Type B pancreatic cell (in vitro differentiated cells): ENCODE measurements at regions not wholly inside any gene's neighbourhood (a gene's known extent, or its start where the extent isn't known, plus 50 kb on each side); places are given as distances from the start of the nearest gene placed in this dataset.

Experiments used
- DNase-seq: peaks from one replicate; pipeline ENCODE4 v3.0.0; 2021; ENCODE audit warnings: mixed read lengths; ENCODE audit not compliant: unreplicated experiment; ENCODE audit errors: extremely low spot score
- H3K27ac Mint-ChIP-seq: 2 replicates; pipeline ENCODE4 v1.8.0; 2021; ENCODE audit warnings: mild to moderate bottlenecking, mixed read lengths
- H3K27me3 Mint-ChIP-seq: 2 replicates; pipeline ENCODE4 v1.8.0; 2021; ENCODE audit warnings: mixed read lengths
- H3K36me3 Mint-ChIP-seq: 2 replicates; pipeline ENCODE4 v1.8.0; 2021; ENCODE audit warnings: mixed read lengths
- H3K4me1 Mint-ChIP-seq: one replicate; pipeline ENCODE4 v1.8.0; 2021; ENCODE audit warnings: mixed read lengths; ENCODE audit not compliant: unreplicated experiment
- H3K4me3 Mint-ChIP-seq: 2 replicates; pipeline ENCODE4 v1.8.0; 2021; ENCODE audit warnings: mild to moderate bottlenecking, mixed read lengths
- H3K9me3 Mint-ChIP-seq: 2 replicates; pipeline ENCODE4 v1.8.0; 2021; ENCODE audit warnings: mixed read lengths
- TF ChIP-seq, protein P1 (sequence below): fragments of 200-600 bp; sonication (generic); conservative IDR thresholded peaks from 2 replicates; pipeline ENCODE4 v1.5.0; 2021; ENCODE audit warnings: antibody characterized with exemption, mild to moderate bottlenecking

DNA sequence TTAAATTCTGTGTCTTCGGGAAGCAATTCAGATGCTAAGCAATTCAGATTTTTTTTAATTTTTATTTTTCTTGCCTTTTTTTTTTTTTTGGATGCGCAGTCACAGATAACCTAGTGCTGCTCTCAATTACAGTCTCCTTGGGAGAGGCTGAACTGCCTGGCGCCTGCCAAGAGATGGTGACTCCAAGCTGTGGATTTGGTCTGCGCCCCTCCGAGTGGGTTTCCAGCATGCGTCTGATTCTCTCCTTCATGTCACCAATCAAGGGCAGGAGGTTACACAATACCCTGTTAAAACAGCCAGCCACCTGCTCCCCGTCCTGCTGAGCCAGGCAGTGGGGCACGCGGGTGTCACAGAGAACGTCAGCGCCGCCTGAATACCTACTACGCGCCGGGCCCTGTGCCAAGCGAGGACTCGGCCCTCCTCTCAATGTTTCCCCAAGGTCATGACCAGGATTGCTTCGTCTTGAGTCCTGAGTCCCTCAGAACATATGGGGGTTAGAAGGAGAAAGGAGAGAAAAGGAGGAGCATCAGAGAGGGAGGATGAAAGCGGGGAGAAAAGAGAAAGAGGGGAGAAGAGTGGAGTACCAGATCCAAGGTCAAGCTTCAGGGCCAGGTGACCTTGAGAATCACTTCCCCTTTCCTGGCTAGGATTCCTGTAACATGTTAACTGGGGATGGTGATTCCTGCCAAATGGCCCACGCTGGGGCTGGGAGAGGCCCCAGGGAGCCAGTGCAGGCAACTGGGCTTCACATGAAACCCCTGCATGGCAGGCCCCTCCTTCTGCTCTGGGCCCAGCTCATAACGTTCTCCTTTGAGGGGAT lies 213.6 kb downstream of the URI1 start:
- H3K36me3 Mint-ChIP-seq = no peaks in the 10 kb centered on the region
- peaks cover 35% of the 10 kb centered on the region for H3K27me3 Mint-ChIP-seq
- no peaks in the 10 kb centered on the region for H3K9me3 Mint-ChIP-seq
- no peaks in the 10 kb centered on the region for H3K4me1 Mint-ChIP-seq
- TF ChIP-seq, protein P1, sequence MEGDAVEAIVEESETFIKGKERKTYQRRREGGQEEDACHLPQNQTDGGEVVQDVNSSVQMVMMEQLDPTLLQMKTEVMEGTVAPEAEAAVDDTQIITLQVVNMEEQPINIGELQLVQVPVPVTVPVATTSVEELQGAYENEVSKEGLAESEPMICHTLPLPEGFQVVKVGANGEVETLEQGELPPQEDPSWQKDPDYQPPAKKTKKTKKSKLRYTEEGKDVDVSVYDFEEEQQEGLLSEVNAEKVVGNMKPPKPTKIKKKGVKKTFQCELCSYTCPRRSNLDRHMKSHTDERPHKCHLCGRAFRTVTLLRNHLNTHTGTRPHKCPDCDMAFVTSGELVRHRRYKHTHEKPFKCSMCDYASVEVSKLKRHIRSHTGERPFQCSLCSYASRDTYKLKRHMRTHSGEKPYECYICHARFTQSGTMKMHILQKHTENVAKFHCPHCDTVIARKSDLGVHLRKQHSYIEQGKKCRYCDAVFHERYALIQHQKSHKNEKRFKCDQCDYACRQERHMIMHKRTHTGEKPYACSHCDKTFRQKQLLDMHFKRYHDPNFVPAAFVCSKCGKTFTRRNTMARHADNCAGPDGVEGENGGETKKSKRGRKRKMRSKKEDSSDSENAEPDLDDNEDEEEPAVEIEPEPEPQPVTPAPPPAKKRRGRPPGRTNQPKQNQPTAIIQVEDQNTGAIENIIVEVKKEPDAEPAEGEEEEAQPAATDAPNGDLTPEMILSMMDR = no peak
- DNase-seq = no peak
- H3K4me3 Mint-ChIP-seq = no peak overlapping the region
- no peak overlapping the region for H3K27ac Mint-ChIP-seq

DNA sequence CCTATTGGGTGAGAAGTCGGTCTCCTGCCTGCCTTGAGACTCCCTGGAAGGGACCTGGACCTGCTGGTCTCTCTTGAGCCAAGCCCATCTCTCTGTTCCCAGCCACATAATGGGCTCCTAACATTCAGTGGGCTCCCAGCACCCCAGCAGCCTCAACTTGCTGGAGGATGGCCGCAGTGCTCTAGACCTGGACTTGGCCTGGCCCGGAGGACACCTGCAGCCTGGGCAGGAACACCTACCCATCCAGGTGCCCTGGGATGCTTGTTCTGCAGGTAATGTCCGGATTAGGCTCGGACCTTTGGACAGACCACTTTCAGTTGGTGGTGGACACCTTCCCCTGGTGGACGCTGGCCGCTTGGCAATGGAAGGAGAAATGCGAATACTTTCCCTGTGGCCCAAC lies 214.6 kb downstream of the URI1 start:
- DNase-seq = no peak
- Mint-ChIP-seq H3K27ac (no peak overlapping the region), H3K27me3 (peaks cover 34% of the 10 kb centered on the region), H3K9me3 (no peaks in the 10 kb centered on the region), H3K4me3 (no peak overlapping the region), H3K36me3 (no peaks in the 10 kb centered on the region), H3K4me1 (no peaks in the 10 kb centered on the region)
- TF ChIP-seq, protein P1 = no peak

DNA sequence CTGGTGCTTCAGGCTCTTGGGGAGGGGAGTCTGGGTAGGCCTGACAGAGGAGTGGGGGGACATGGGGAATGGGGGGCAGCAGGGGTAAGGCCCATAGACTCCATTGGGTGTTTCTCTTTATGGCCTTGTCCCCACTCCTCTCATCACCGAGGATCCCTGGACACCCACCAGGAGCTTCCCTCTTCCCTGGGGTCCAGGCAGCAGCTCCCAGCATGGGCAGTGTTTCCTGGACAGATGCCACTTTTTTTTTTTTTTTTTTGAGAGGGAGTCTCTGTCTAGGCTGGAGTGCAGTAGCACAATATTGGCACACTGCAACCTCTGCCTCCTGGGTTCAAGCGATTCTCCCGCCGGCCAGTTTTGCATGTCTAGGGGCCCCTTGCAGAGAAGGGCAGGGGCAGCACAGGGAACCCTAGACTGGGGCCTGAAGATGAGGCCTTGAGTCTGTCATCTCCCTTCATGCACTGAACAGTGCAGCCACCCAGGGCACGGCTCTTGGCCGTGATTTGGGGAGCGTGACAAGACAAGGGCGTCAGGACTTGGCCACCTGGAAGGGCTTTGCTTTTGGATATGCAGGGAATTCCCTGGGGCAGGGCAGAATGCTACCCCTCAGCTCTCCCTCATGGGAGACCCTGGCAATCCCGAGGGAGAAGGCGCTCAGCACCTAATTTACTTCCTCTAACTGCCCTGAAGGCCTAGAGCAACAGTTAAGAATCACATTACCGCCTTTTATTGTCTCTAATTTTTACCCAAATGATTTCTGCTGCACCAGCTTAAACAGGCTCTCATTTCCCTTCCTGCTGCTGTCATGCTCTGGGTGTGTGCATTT lies 213.9 kb upstream of the ZNF536 start:
- H3K27ac Mint-ChIP-seq = no peak overlapping the region
- H3K4me1 Mint-ChIP-seq = no peaks in the 10 kb centered on the region
- H3K4me3 Mint-ChIP-seq = no peak overlapping the region
- DNase-seq = no peak
- H3K9me3 Mint-ChIP-seq = peaks cover 2% of the 10 kb centered on the region
- H3K36me3 Mint-ChIP-seq = no peaks in the 10 kb centered on the region
- peaks cover 41% of the 10 kb centered on the region for H3K27me3 Mint-ChIP-seq
- TF ChIP-seq, protein P1 = no peak

DNA sequence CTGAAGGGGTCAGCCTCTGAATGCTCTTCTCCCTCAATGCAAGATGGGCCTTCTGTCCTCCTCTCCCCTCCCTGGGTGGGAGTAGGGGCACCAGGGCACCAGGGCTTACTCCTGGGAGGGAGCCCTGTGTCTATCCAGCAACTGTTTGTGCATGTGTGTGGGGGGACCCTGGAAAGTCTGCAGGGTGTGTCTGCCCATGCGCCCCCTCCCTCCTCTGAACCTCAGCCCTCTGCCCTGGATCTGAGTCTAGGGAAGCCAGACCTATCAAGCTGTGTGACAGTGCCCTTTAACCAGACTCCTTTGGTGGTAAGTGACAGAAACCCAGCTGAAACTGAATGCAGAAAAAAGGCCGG lies 213.3 kb upstream of the ZNF536 start:
- DNase-seq = no peak
- no peak overlapping the region for H3K27ac Mint-ChIP-seq
- TF ChIP-seq, protein P1 = no peak
- no peaks in the 10 kb centered on the region for H3K36me3 Mint-ChIP-seq
- H3K27me3 Mint-ChIP-seq = peaks cover 40% of the 10 kb centered on the region
- H3K9me3 Mint-ChIP-seq = peaks cover 4% of the 10 kb centered on the region
- H3K4me1 Mint-ChIP-seq = no peaks in the 10 kb centered on the region
- H3K4me3 Mint-ChIP-seq = no peak overlapping the region

DNA sequence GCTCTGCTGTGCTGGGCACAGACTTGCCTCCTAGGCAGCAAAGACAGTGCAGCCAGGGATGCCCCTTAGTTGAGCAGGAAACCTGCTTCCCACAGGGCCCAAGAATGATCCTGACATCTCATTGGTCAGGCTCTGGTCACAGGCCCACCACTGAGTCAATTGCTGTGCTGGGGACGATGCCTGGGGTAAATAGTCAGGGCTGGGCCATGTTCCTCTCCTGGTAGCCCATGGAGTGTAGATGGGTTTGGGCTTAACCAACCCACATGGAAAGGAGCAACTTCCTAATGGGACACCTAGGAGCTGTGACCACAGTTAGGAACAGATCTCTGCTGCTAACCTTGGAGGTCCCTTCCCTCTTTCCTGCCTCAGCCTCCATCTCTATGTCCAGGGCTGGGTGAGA lies 212.5 kb upstream of the ZNF536 start:
- no peaks in the 10 kb centered on the region for H3K36me3 Mint-ChIP-seq
- DNase-seq = no peak
- H3K27ac Mint-ChIP-seq = no peak overlapping the region

More for the DNA sequence above, 212.5 kb upstream of the ZNF536 start:
- peaks cover 33% of the 10 kb centered on the region for H3K27me3 Mint-ChIP-seq
- TF ChIP-seq, protein P1 = no peak
- H3K4me3 Mint-ChIP-seq = no peak overlapping the region
- no peaks in the 10 kb centered on the region for H3K4me1 Mint-ChIP-seq
- peaks cover 4% of the 10 kb centered on the region for H3K9me3 Mint-ChIP-seq
